HCT116 (cell line): ENCODE measurements at regions not wholly inside any gene's neighbourhood (a gene's known extent, or its start where the extent isn't known, plus 50 kb on each side); places are given as distances from the start of the nearest gene placed in this dataset.

ENCODE experiments used
- ATAC-seq: fragments of 200-7000 bp; cut with Tn5 transposase; 2 replicates; pipeline ENCODE4 v1.9.1; 2020; ENCODE audit warnings: mild to moderate bottlenecking, moderate library complexity
- BruUV-seq: library from RNA; stranded (reverse); fragments of 400-500 nt; replicated peaks from 2 replicates; lab custom pipeline; 2021; lab: Mats Ljungman, UMichigan
- CTCF ChIA-PET: fragments of 300-600 bp; sonication (Branson Sonifier 250); formaldehyde crosslinking; loops from one replicate; lab custom pipeline; 2021; ENCODE audit warnings: antibody characterized with exemption; lab: Charles Lee
- POLR2A ChIA-PET: fragments of 300-600, 350-600 bp; sonication (Branson Sonifier 250); formaldehyde crosslinking; loops from one replicate; lab custom pipeline; 2021; ENCODE audit warnings: antibody characterized with exemption; lab: Charles Lee
- RAD21 ChIA-PET, 2 experiments: fragments of 300-600 bp; sonication (Branson Sonifier 250); formaldehyde crosslinking; loops; one replicate each; lab custom pipeline; 2023; ENCODE audit warnings: low total read pairs in 2 of 2; ENCODE audit not compliant: uncharacterized antibody in 2 of 2, unreplicated experiment in 2 of 2, low non-redundant PET in 1 of 2; lab: Charles Lee
- DNase-seq: peaks from one replicate; pipeline ENCODE4 v3.0.0-alpha.2; 2010; ENCODE audit warnings: low read depth, low spot score
- H2AFZ ChIP-seq: fragments of 200-600 bp; shearing (Covaris generic), sonication (generic); 2 replicates; pipeline ENCODE4 v1.6.1; 2017; ENCODE audit warnings: low read depth, mixed run types, mixed read lengths, antibody characterized with exemption, low read length; ENCODE audit not compliant: poor library complexity, severe bottlenecking
- H3K27ac ChIP-seq: 2 replicates; pipeline ENCODE4 v1.5.1; 2012; ENCODE audit warnings: low read depth, low read length
- H3K27me3 ChIP-seq: fragments of 200-600 bp; sonication (generic); 2 replicates; pipeline ENCODE4 v1.6.1; 2016; ENCODE audit warnings: mixed run types, low read length, mixed read lengths; ENCODE audit not compliant: insufficient read depth
- H3K36me3 ChIP-seq, 2 experiments: fragments of 200-500 bp in 1 of 2; fragments of 200-600 bp in 1 of 2; sonication (Bioruptor generic) in 1 of 2; sonication (generic) in 1 of 2; 2 replicates each; pipeline versions ENCODE4 v1.5.1 to v1.6.1; 2014 to 2016; ENCODE audit warnings: low read length in 2 of 2, inconsistent platforms in 1 of 2, mixed read lengths in 1 of 2, mixed run types in 1 of 2; ENCODE audit not compliant: insufficient read depth in 2 of 2, control insufficient read depth in 1 of 2
- H3K4me1 ChIP-seq, 2 experiments: fragments of 200-600 bp in 1 of 2; sonication (generic) in 1 of 2; 2 replicates each; pipeline versions ENCODE4 v1.5.1 to v1.6.1; 2012 to 2017; ENCODE audit warnings: low read length in 2 of 2, inconsistent platforms in 1 of 2, mild to moderate bottlenecking in 1 of 2, mixed read lengths in 1 of 2, mixed run types in 1 of 2, moderate library complexity in 1 of 2; ENCODE audit not compliant: insufficient read depth in 2 of 2, control insufficient read depth in 1 of 2
- H3K4me2 ChIP-seq: fragments of 200-600 bp; sonication (generic); 2 replicates; pipeline ENCODE4 v1.6.1; 2017; ENCODE audit warnings: mixed run types, low read length, mixed read lengths
- H3K4me3 ChIP-seq, 2 experiments: fragments of 200-600 bp in 1 of 2; sonication (generic) in 1 of 2; replicated peaks in 1 of 2; 2 replicates each; pipeline ENCODE4 v1.5.1; 2011 to 2016; ENCODE audit warnings: low read length in 2 of 2, control low read depth in 1 of 2, low read depth in 1 of 2, mild to moderate bottlenecking in 1 of 2, mixed read lengths in 1 of 2, mixed run types in 1 of 2
- H3K79me2 ChIP-seq: fragments of 200-600 bp; sonication (generic); 2 replicates; pipeline ENCODE4 v1.6.1; 2017; ENCODE audit warnings: mild to moderate bottlenecking, mixed run types, low read length, moderate library complexity, mixed read lengths; ENCODE audit not compliant: insufficient read depth
- H3K9ac ChIP-seq: fragments of 200-600 bp; sonication (generic); 2 replicates; pipeline ENCODE4 v1.6.1; 2016; ENCODE audit warnings: low read length, mixed read lengths
- H3K9me2 ChIP-seq: fragments of 200-600 bp; sonication (generic), shearing (Covaris generic); 2 replicates; pipeline ENCODE4 v1.6.1; 2017; ENCODE audit warnings: mixed run types, mild to moderate bottlenecking, moderate library complexity; ENCODE audit not compliant: insufficient read depth
- H3K9me3 ChIP-seq, 2 experiments: fragments of 200-500 bp in 1 of 2; fragments of 200-600 bp in 1 of 2; sonication (Bioruptor generic) in 1 of 2; sonication (generic) in 1 of 2; 2 replicates each; pipeline ENCODE4 v1.6.1; 2014 to 2017; ENCODE audit warnings: low read length in 2 of 2, mixed read lengths in 2 of 2, inconsistent platforms in 1 of 2, low read depth in 1 of 2, mild to moderate bottlenecking in 1 of 2, mixed run types in 1 of 2, moderate library complexity in 1 of 2; ENCODE audit not compliant: control insufficient read depth in 1 of 2, insufficient read depth in 1 of 2
- H4K20me1 ChIP-seq: fragments of 200-600 bp; sonication (generic), shearing (Covaris generic); 2 replicates; pipeline ENCODE4 v1.6.1; 2017; ENCODE audit warnings: mixed run types, mild to moderate bottlenecking, moderate library complexity; ENCODE audit not compliant: insufficient read depth
- CBX3 ChIP-seq: IDR thresholded peaks from 2 replicates; pipeline ENCODE4 v1.6.1; 2012; ENCODE audit warnings: low read depth
- CEBPB ChIP-seq: IDR thresholded peaks from 2 replicates; pipeline ENCODE4 v1.6.1; 2012; ENCODE audit warnings: low read depth
- EZH2 ChIP-seq: fragments of 200-600 bp; sonication (generic); IDR thresholded peaks from 2 replicates; pipeline ENCODE4 v1.6.1; 2017; ENCODE audit warnings: antibody characterized with exemption, mixed run types
- JUND ChIP-seq: IDR thresholded peaks from 2 replicates; pipeline ENCODE4 v1.6.1; 2012
- POLR2A ChIP-seq: IDR thresholded peaks from 2 replicates; pipeline ENCODE4 v1.7.0; 2011; ENCODE audit warnings: borderline replicate concordance; ENCODE audit not compliant: insufficient read depth, insufficient read length; ENCODE audit errors: extremely low read depth
- intact Hi-C: fragments of 100-400 bp; cut with micrococcal nuclease; formaldehyde crosslinking; loops from 2 replicates; pipeline ENCODE4 v1.10.0; 2022
- TF ChIP-seq, protein P1 (sequence below): IDR thresholded peaks from 2 replicates; pipeline ENCODE4 v1.6.1; 2012
- TF ChIP-seq, protein P2 (sequence below), 3 experiments: fragments of 200-600 bp in 1 of 3; sonication (generic) in 1 of 3; IDR thresholded peaks in 2 of 3; conservative IDR thresholded peaks in 1 of 3; 2 replicates each; pipeline ENCODE4 v1.5.1; 2012 to 2017; ENCODE audit warnings: low read depth in 2 of 3, low read length in 2 of 3, antibody characterized with exemption in 1 of 3, borderline replicate concordance in 1 of 3, control low read depth in 1 of 3, mild to moderate bottlenecking in 1 of 3, mixed read lengths in 1 of 3, mixed run types in 1 of 3, moderate library complexity in 1 of 3; ENCODE audit not compliant: insufficient read depth in 1 of 3
- TF ChIP-seq, protein P3 (sequence below): IDR thresholded peaks from 2 replicates; pipeline ENCODE4 v1.6.1; 2012; ENCODE audit warnings: low read depth
- TF ChIP-seq, protein P4 (sequence below): IDR thresholded peaks from 2 replicates; pipeline ENCODE4 v1.6.1; 2012

DNA sequence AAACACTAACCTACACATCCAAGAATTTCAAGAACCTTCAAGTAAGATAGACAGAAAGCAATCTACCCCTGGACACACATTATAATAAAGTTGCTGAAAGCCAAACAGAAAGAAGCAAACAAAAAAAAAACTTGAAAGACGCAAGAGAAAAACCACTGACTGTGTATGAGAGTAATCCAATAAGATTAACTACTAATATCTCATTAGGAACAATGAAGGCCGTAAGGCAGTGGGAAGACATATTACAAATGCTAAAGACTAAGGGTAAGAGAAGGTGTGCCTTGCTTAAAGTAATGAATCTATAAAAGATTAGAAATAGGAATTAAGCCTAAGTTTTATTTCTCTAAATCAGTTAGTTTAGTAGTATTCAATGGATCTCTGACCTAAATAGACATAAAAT, 1109.1 kb downstream of the JRKL start:
- Histone ChIP-seq H3K9me2 (no peaks in the 10 kb centered on the region), H3K4me2 (no peak overlapping the region), H3K79me2 (no peaks in the 10 kb centered on the region), H3K4me3 (no peak overlapping the region), H3K27ac (no peak overlapping the region), H3K4me1 (no peaks in the 10 kb centered on the region), H3K36me3 (no peaks in the 10 kb centered on the region), H4K20me1 (no peaks in the 10 kb centered on the region), H2AFZ (no peak overlapping the region), H3K9me3 (peaks cover 13 to 28% of the 10 kb centered on the region in 2 experiments), H3K27me3 (no peaks in the 10 kb centered on the region), H3K9ac (no peak overlapping the region)
- TF ChIP-seq, protein P1, sequence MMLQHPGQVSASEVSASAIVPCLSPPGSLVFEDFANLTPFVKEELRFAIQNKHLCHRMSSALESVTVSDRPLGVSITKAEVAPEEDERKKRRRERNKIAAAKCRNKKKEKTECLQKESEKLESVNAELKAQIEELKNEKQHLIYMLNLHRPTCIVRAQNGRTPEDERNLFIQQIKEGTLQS: no peak
- TF ChIP-seq CEBPB (no peak), CBX3 (no peak), POLR2A (no peak), EZH2 (no peak), JUND (no peak)
- TF ChIP-seq, protein P2, sequence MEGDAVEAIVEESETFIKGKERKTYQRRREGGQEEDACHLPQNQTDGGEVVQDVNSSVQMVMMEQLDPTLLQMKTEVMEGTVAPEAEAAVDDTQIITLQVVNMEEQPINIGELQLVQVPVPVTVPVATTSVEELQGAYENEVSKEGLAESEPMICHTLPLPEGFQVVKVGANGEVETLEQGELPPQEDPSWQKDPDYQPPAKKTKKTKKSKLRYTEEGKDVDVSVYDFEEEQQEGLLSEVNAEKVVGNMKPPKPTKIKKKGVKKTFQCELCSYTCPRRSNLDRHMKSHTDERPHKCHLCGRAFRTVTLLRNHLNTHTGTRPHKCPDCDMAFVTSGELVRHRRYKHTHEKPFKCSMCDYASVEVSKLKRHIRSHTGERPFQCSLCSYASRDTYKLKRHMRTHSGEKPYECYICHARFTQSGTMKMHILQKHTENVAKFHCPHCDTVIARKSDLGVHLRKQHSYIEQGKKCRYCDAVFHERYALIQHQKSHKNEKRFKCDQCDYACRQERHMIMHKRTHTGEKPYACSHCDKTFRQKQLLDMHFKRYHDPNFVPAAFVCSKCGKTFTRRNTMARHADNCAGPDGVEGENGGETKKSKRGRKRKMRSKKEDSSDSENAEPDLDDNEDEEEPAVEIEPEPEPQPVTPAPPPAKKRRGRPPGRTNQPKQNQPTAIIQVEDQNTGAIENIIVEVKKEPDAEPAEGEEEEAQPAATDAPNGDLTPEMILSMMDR (IDR thresholded peaks at IDR 0.05 in 2 of 3, conservative IDR thresholded peaks at IDR 0.05 in 1 of 3; ENCODE audit: borderline replicate concordance in 1 of 3, insufficient read depth in 1 of 3, low read depth in 2 of 3, low read length in 2 of 3): no peak
- TF ChIP-seq, protein P3, sequence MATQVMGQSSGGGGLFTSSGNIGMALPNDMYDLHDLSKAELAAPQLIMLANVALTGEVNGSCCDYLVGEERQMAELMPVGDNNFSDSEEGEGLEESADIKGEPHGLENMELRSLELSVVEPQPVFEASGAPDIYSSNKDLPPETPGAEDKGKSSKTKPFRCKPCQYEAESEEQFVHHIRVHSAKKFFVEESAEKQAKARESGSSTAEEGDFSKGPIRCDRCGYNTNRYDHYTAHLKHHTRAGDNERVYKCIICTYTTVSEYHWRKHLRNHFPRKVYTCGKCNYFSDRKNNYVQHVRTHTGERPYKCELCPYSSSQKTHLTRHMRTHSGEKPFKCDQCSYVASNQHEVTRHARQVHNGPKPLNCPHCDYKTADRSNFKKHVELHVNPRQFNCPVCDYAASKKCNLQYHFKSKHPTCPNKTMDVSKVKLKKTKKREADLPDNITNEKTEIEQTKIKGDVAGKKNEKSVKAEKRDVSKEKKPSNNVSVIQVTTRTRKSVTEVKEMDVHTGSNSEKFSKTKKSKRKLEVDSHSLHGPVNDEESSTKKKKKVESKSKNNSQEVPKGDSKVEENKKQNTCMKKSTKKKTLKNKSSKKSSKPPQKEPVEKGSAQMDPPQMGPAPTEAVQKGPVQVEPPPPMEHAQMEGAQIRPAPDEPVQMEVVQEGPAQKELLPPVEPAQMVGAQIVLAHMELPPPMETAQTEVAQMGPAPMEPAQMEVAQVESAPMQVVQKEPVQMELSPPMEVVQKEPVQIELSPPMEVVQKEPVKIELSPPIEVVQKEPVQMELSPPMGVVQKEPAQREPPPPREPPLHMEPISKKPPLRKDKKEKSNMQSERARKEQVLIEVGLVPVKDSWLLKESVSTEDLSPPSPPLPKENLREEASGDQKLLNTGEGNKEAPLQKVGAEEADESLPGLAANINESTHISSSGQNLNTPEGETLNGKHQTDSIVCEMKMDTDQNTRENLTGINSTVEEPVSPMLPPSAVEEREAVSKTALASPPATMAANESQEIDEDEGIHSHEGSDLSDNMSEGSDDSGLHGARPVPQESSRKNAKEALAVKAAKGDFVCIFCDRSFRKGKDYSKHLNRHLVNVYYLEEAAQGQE: no peak
- TF ChIP-seq, protein P4, sequence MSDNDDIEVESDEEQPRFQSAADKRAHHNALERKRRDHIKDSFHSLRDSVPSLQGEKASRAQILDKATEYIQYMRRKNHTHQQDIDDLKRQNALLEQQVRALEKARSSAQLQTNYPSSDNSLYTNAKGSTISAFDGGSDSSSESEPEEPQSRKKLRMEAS: no peak
- ATAC-seq: no peak
- POLR2A ChIA-PET: no interaction called here
- CTCF ChIA-PET: no interaction called here
- intact Hi-C loops: no loop called here
- DNase-seq: no peak
- BruUV-seq: no TSS peak
- RAD21 ChIA-PET: no interaction called here
